NT2/D1 (cell line): ENCODE measurements at regions not wholly inside any gene's neighbourhood (a gene's known extent, or its start where the extent isn't known, plus 50 kb on each side); places are given as distances from the start of the nearest gene placed in this dataset.

Experiments used
- DNase-seq: peaks from one replicate; pipeline ENCODE4 v3.0.0-alpha.2; 2011; ENCODE audit warnings: low read depth, low spot score
- H3K27me3 ChIP-seq: 2 replicates; pipeline ENCODE4 v1.6.0; 2011; ENCODE audit warnings: mild to moderate bottlenecking; ENCODE audit not compliant: insufficient read length, insufficient read depth
- H3K36me3 ChIP-seq: 2 replicates; pipeline ENCODE4 v1.6.1; 2011; ENCODE audit warnings: mild to moderate bottlenecking, low read length, mixed read lengths; ENCODE audit not compliant: insufficient read depth, insufficient read length
- H3K4me1 ChIP-seq: 2 replicates; pipeline ENCODE4 v1.5.1; 2011; ENCODE audit not compliant: insufficient read depth, insufficient read length
- H3K4me3 ChIP-seq: 2 replicates; pipeline ENCODE4 v1.5.1; 2011; ENCODE audit warnings: low read depth; ENCODE audit not compliant: insufficient read length
- H3K9ac ChIP-seq: 2 replicates; pipeline ENCODE4 v1.6.0; 2011; ENCODE audit warnings: low read depth; ENCODE audit not compliant: insufficient read length
- H3K9me3 ChIP-seq: 2 replicates; pipeline ENCODE4 v1.5.1; 2011; ENCODE audit warnings: mild to moderate bottlenecking, low read length; ENCODE audit not compliant: insufficient read depth
- SUZ12 ChIP-seq: IDR thresholded peaks from 2 replicates; pipeline ENCODE4 v1.6.1; 2011; ENCODE audit not compliant: insufficient read length, insufficient read depth; ENCODE audit errors: extremely low read depth
- YY1 ChIP-seq: IDR thresholded peaks from 2 replicates; pipeline ENCODE4 v1.6.1; 2011; ENCODE audit not compliant: insufficient read length, insufficient read depth
- ZNF274 ChIP-seq: IDR thresholded peaks from 2 replicates; pipeline ENCODE4 v1.6.1; 2011; ENCODE audit warnings: mild to moderate bottlenecking, low read depth, low read length

GRCh38 chr5:153880106-153880505, 158.6 kb downstream of the FAM114A2 start:
- TF ChIP-seq SUZ12 (no peak), YY1 (no peak), ZNF274 (no peak)
- no peaks in the 10 kb centered on the region for H3K4me1 ChIP-seq
- no peak overlapping the region for H3K9ac ChIP-seq
- no peak overlapping the region for H3K4me3 ChIP-seq
- DNase-seq: no peak
- H3K27me3 ChIP-seq: no peaks in the 10 kb centered on the region
- H3K9me3 ChIP-seq: no peaks in the 10 kb centered on the region; the same call in 1 of the 2 replicates
- no peaks in the 10 kb centered on the region for H3K36me3 ChIP-seq

GRCh38 chr5:153879596-153879995, 159.1 kb downstream of the FAM114A2 start:
- DNase-seq: no peak

GRCh38 chr5:153866176-153866575, 172.5 kb downstream of the FAM114A2 start:
- H3K27me3 ChIP-seq: no peaks in the 10 kb centered on the region
- H3K4me3 ChIP-seq: no peak overlapping the region
- TF ChIP-seq ZNF274: no peak
- TF ChIP-seq YY1: no peak
- TF ChIP-seq SUZ12: no peak
- no peak for DNase-seq
- H3K9me3 ChIP-seq: peaks cover 13% of the 10 kb centered on the region; the same call in 1 of the 2 replicates
- no peaks in the 10 kb centered on the region for H3K4me1 ChIP-seq
- H3K9ac ChIP-seq: no peak overlapping the region
- no peaks in the 10 kb centered on the region for H3K36me3 ChIP-seq

More at GRCh38 chr5:153879596-153879995, 159.1 kb downstream of the FAM114A2 start:
- no peak for TF ChIP-seq SUZ12
- no peak for TF ChIP-seq ZNF274
- no peak for TF ChIP-seq YY1
- H3K9ac ChIP-seq: no peak overlapping the region
- no peaks in the 10 kb centered on the region for H3K36me3 ChIP-seq
- H3K9me3 ChIP-seq: no peaks in the 10 kb centered on the region; the same call in 1 of the 2 replicates
- H3K4me1 ChIP-seq: no peaks in the 10 kb centered on the region
- no peak overlapping the region for H3K4me3 ChIP-seq
- H3K27me3 ChIP-seq: no peaks in the 10 kb centered on the region

GRCh38 chr5:153865016-153865415, 173.7 kb downstream of the FAM114A2 start:
- Histone ChIP-seq H3K36me3 (no peaks in the 10 kb centered on the region), H3K4me1 (no peaks in the 10 kb centered on the region), H3K4me3 (no peak overlapping the region), H3K9ac (no peak overlapping the region), H3K27me3 (no peaks in the 10 kb centered on the region), H3K9me3 (peaks cover 13% of the 10 kb centered on the region; the same call in 1 of the 2 replicates)
- TF ChIP-seq SUZ12 (no peak), YY1 (no peak), ZNF274 (no peak)
- no peak for DNase-seq

- Histone ChIP-seq H3K36me3 (no peaks in the 10 kb centered on the region), H3K9ac (no peak overlapping the region), H3K27me3 (no peaks in the 10 kb centered on the region), H3K4me1 (no peaks in the 10 kb centered on the region), H3K9me3 (peaks cover 13% of the 10 kb centered on the region; the same call in 1 of the 2 replicates), H3K4me3 (no peak overlapping the region)
- no peak for DNase-seq
- TF ChIP-seq SUZ12 (no peak), YY1 (no peak), ZNF274 (no peak)
These were observed 174.8 kb downstream of the FAM114A2 start for GRCh38 chr5:153863951-153864350.
